GM12891 (cell line): ENCODE measurements at regions not wholly inside any gene's neighbourhood (a gene's known extent, or its start where the extent isn't known, plus 50 kb on each side); places are given as distances from the start of the nearest gene placed in this dataset.

Experiments
- POLR2A ChIP-seq: IDR thresholded peaks from 2 replicates; pipeline ENCODE4 v1.6.1; 2011; ENCODE audit warnings: low read depth, low read length, control low read depth
- POLR2AphosphoS5 ChIP-seq: IDR thresholded peaks from 2 replicates; pipeline ENCODE4 v1.6.1; 2011; ENCODE audit warnings: low read depth, low read length, control low read depth

DNA sequence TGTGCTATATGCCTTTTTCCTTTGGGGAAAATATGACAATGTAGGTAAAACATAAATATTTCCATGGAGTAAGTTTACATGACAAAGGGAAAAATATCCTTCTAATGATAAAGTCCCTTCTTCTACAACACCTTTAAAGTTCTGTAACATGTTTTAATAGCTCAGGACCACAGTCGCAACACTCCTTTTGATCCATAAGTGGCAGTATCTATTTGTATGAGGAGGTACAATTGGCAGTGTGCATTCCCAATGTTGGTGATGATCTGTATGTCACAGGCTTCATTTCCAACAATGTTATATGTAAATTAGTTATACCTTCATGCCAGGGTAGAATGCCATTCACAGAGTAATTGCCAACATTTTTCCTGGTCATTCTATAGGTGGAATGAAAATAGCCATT, 127.1 kb upstream of the CCNH start:
- TF ChIP-seq POLR2AphosphoS5 = no peak
- no peak for TF ChIP-seq POLR2A
